HG02885 (cell line): ENCODE measurements at regions not wholly inside any gene's neighbourhood (a gene's known extent, or its start where the extent isn't known, plus 50 kb on each side); places are given as distances from the start of the nearest gene placed in this dataset.
A peak's percentile ranks its signal among the peaks of the same experiment; 100 is the strongest.

Source experiments
- ATAC-seq: cut with Tn5 transposase; IDR thresholded peaks from one replicate; pipeline ENCODE4 v1.9.1; 2021; ENCODE audit warnings: mild to moderate bottlenecking; ENCODE audit not compliant: unreplicated experiment, poor library complexity

GRCh38 chr14:21749306-21749868 lies 75.8 kb upstream of the OR4E1 start:
- peak; percentile 7 for ATAC-seq

GRCh38 chr14:21748869-21749303 lies 75.3 kb upstream of the OR4E1 start:
- ATAC-seq: peak; percentile 76

- no peak for ATAC-seq
Observed at GRCh38 chr14:21735639-21736307, 62.2 kb upstream of the OR4E1 start.

GRCh38 chr14:21735200-21735599 lies 61.6 kb upstream of the OR4E1 start:
- ATAC-seq: no peak

- ATAC-seq: no peak
Observed at GRCh38 chr14:21734457-21735074, 60.9 kb upstream of the OR4E1 start.

- no peak for ATAC-seq
Observed at GRCh38 chr14:21729703-21730233, 56.1 kb upstream of the OR4E1 start.

GRCh38 chr14:21725250-21725649 lies 51.6 kb upstream of the OR4E1 start:
- ATAC-seq: no peak

GRCh38 chr14:21724090-21724973 lies 50.7 kb upstream of the OR4E1 start:
- no peak for ATAC-seq

GRCh38 chr14:21723431-21724045 lies 49.9 kb upstream of the OR4E1 start:
- no peak for ATAC-seq
